ENCODE measurements at regions not wholly inside any gene's neighbourhood (a gene's known extent, or its start where the extent isn't known, plus 50 kb on each side); places are given as distances from the start of the nearest gene placed in this dataset.

DNA sequence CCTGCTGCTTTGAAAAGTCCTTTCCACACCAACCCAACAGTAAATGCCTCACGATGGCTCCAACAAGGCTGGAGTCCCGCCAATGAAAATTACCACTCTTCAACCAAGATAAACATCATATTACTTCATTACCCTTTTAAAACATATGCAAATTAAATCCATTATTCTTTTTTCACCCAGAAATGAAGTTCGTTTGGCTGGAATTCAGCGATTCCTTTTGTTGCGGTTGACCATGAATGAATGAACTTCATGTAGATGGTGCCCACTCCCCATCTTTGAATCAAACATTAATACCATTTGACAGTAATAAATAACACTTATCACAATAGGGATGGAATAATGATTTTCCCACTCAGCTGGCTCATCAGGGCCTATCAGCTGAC, 211.5 kb upstream of the TOX3 start:
- CTCF ChIA-PET (ENCODE audit: partially characterized antibody): interaction anchor here (1.0 kb wide), 1 partner anchor 48 kb away, joined by 3 read pairs; no protein-coding TSS in a partner anchor
- WGBS, 2 experiments (ENCODE audit: extremely low coverage in 1 of 2, insufficient coverage in 1 of 2, insufficient read length in 1 of 2, insufficient replicate concordance in 2 of 2, low coverage in 1 of 2, low lambda C conversion rate in 2 of 2, missing lambda C conversion rate in 1 of 2): 96% methylated on average over 5 of the region's 5 CpGs; no CpG with 5 or more reads in 1 of the 2 experiments
- no peak overlapping the region for H3K56ac ChIP-seq (replicated peaks; ENCODE audit: insufficient read length, low read depth, low read length)
- TF ChIP-seq SP2 (IDR thresholded peaks at IDR 0.05; ENCODE audit: low read length): no peak
- TF ChIP-seq BACH1 (IDR thresholded peaks at IDR 0.05; ENCODE audit: low read length): no peak
- no peak for TF ChIP-seq EP300 (IDR thresholded peaks at IDR 0.05; ENCODE audit: borderline replicate concordance in 1 of 2, low read depth in 2 of 2, low read length in 2 of 2)
- TF ChIP-seq NANOG (IDR thresholded peaks at IDR 0.05; ENCODE audit: insufficient read depth, low read depth, low read length, poor library complexity, severe bottlenecking): no peak
- no peak for TF ChIP-seq GTF2F1 (IDR thresholded peaks at IDR 0.05; ENCODE audit: borderline replicate concordance, low read depth, low read length)
- no peak for TF ChIP-seq GABPA (IDR thresholded peaks at IDR 0.05; ENCODE audit: borderline replicate concordance, insufficient read depth, low read length)
- TF ChIP-seq YY1 (IDR thresholded peaks at IDR 0.05; ENCODE audit: low read depth, low read length): no peak
- no peak for TF ChIP-seq NRF1 (IDR thresholded peaks at IDR 0.05; ENCODE audit: low read depth, low read length)
- TF ChIP-seq ASH2L (IDR thresholded peaks at IDR 0.05; ENCODE audit: low read length): no peak
- no peak for TF ChIP-seq TCF12 (IDR thresholded peaks at IDR 0.05; ENCODE audit: low read depth, low read length)
- no peak for TF ChIP-seq SIN3A (conservative IDR thresholded peaks at IDR 0.05 in 1 of 2, IDR thresholded peaks at IDR 0.05 in 1 of 2; ENCODE audit: low read depth in 1 of 2, low read length in 2 of 2)
- no peak for TF ChIP-seq BRCA1 (IDR thresholded peaks at IDR 0.05; ENCODE audit: low read depth, low read length)
- TF ChIP-seq ZNF274 (IDR thresholded peaks at IDR 0.05; ENCODE audit: borderline replicate concordance, extremely low read depth, low read length): no peak
- no peak for TF ChIP-seq KDM4A (IDR thresholded peaks at IDR 0.05; ENCODE audit: low read depth, low read length, severe bottlenecking)
- TF ChIP-seq JUND (IDR thresholded peaks at IDR 0.05; ENCODE audit: low read length): no peak

More for the DNA sequence above, 211.5 kb upstream of the TOX3 start:
- Histone ChIP-seq H4K5ac (ENCODE audit: insufficient read length, low read depth, low read length) (no peak overlapping the region), H3K79me1 (ENCODE audit: low read depth, low read length) (no peaks in the 10 kb centered on the region; the same call in 1 of the 2 replicates), H3K27me3 (replicated peaks in 1 of 4; ENCODE audit: control insufficient read depth in 3 of 4, extremely low read depth in 1 of 4, insufficient read depth in 3 of 4, low read length in 3 of 4) (no peaks in the 10 kb centered on the region), H3K23me2 (ENCODE audit: low read depth, low read length) (peaks cover 10% of the 10 kb centered on the region; the same call in 1 of the 2 replicates), H3K4me1 (replicated peaks in 1 of 4; ENCODE audit: control insufficient read depth in 3 of 4, insufficient read depth in 4 of 4, low read length in 3 of 4) (no peaks in the 10 kb centered on the region; a peak in 1 of 7 replicates), H3K27ac (ENCODE audit: low read depth, low read length) (no peak overlapping the region), H3K4me3 (ENCODE audit: extremely low read depth in 1 of 4, insufficient read depth in 2 of 4, low read depth in 3 of 4, low read length in 4 of 4) (no peak overlapping the region), H2BK15ac (ENCODE audit: low read length) (no peak overlapping the region), H4K8ac (ENCODE audit: extremely low read depth, insufficient read depth, low read length) (no peak overlapping the region), H3K79me2 (ENCODE audit: control insufficient read depth in 1 of 2, insufficient read depth in 2 of 2, low read length in 2 of 2) (no peaks in the 10 kb centered on the region), H3K4me2 (ENCODE audit: insufficient read depth in 1 of 2, low read depth in 2 of 2, low read length in 2 of 2) (no peak overlapping the region), H3K36me3 (ENCODE audit: control insufficient read depth in 2 of 4, insufficient read depth in 4 of 4, low read length in 3 of 4) (no peaks in the 10 kb centered on the region), H3K9me3 (ENCODE audit: insufficient read depth in 2 of 2, low read depth in 1 of 2, low read length in 1 of 2) (no peaks in the 10 kb centered on the region), H2AK5ac (ENCODE audit: low read depth, low read length) (no peak overlapping the region), H2BK20ac (ENCODE audit: low read length) (no peak overlapping the region), H3K4ac (replicated peaks; ENCODE audit: insufficient read length, low read depth, low read length) (no peak overlapping the region), H3K18ac (ENCODE audit: extremely low read depth, low read length) (no peak overlapping the region), H3K14ac (ENCODE audit: insufficient read length) (no peak overlapping the region), H3K9ac (replicated peaks in 1 of 4; ENCODE audit: extremely low read depth in 1 of 4, low read depth in 3 of 4, low read length in 3 of 4) (no peak overlapping the region), H2BK12ac (ENCODE audit: low read depth, low read length) (no peak overlapping the region), H2AFZ (ENCODE audit: low read length) (no peak overlapping the region), H2BK5ac (ENCODE audit: low read depth, low read length) (no peak overlapping the region), H4K91ac (replicated peaks; ENCODE audit: insufficient read length, low read length) (no peak overlapping the region), H4K20me1 (replicated peaks in 1 of 2; ENCODE audit: control insufficient read depth in 1 of 2, insufficient read depth in 2 of 2, low read length in 2 of 2) (peaks cover 0 to 2% of the 10 kb centered on the region in 2 experiments), H3K23ac (ENCODE audit: insufficient read length) (no peak overlapping the region), H2BK120ac (replicated peaks; ENCODE audit: low read depth, low read length) (no peak overlapping the region)
- no peak for DNase-seq (ENCODE audit: low read depth in 1 of 2, low spot score in 2 of 2)
- no peak for FAIRE-seq
- POLR2A ChIA-PET (ENCODE audit: partially characterized antibody): no interaction called here
